GM18499 (cell line): ENCODE measurements at regions not wholly inside any gene's neighbourhood (a gene's known extent, or its start where the extent isn't known, plus 50 kb on each side); places are given as distances from the start of the nearest gene placed in this dataset.
"Not testable (repeated sequence)": the region's sequence is repeated elsewhere in the genome, so short reads cannot be mapped to it uniquely, and the experiment has no call there.

ENCODE experiments used
- ATAC-seq: cut with Tn5 transposase; IDR thresholded peaks from one replicate; pipeline ENCODE4 v1.9.1; 2021; ENCODE audit warnings: moderate number of reproducible peaks; ENCODE audit not compliant: insufficient read depth, unreplicated experiment

- no peak for ATAC-seq
Measured at GRCh38 chr9:118674942-118675341, 694.3 kb downstream of the BRINP1 start.

GRCh38 chr9:118677936-118678653 is 691.1 kb downstream of the BRINP1 start:
- not testable (repeated sequence) for ATAC-seq

- ATAC-seq, result no peak
Measured at GRCh38 chr9:118686959-118687358, 682.3 kb downstream of the BRINP1 start.

GRCh38 chr9:118689280-118689679 is 680.0 kb downstream of the BRINP1 start:
- no peak for ATAC-seq

- ATAC-seq, result no peak
Measured at GRCh38 chr9:118692613-118693012, 676.6 kb downstream of the BRINP1 start.

GRCh38 chr9:118693645-118694044 is 675.6 kb downstream of the BRINP1 start:
- no peak for ATAC-seq

- ATAC-seq, result not testable (repeated sequence)
Measured at GRCh38 chr9:118695249-118695648, 674.0 kb downstream of the BRINP1 start.

GRCh38 chr9:118701985-118702384 is 667.2 kb downstream of the BRINP1 start:
- ATAC-seq, result no peak

- no peak for ATAC-seq
Measured at GRCh38 chr9:118711843-118712242, 657.4 kb downstream of the BRINP1 start.

GRCh38 chr9:118721276-118721675 is 648.0 kb downstream of the BRINP1 start:
- no peak for ATAC-seq

- ATAC-seq, result no peak
Measured at GRCh38 chr9:118721923-118722322, 647.3 kb downstream of the BRINP1 start.

- ATAC-seq, result no peak
Measured at GRCh38 chr9:118729981-118730380, 639.3 kb downstream of the BRINP1 start.

GRCh38 chr9:118732998-118733397 is 636.2 kb downstream of the BRINP1 start:
- no peak for ATAC-seq

- no peak for ATAC-seq
Measured at GRCh38 chr9:118734696-118735095, 634.5 kb downstream of the BRINP1 start.

GRCh38 chr9:118736406-118736805 is 632.8 kb downstream of the BRINP1 start:
- ATAC-seq, result no peak

- no peak for ATAC-seq
Measured at GRCh38 chr9:118751077-118751847, 618.0 kb downstream of the BRINP1 start.

- no peak for ATAC-seq
Measured at GRCh38 chr9:118751848-118752223, 617.4 kb downstream of the BRINP1 start.

GRCh38 chr9:118761016-118761790 is 608.0 kb downstream of the BRINP1 start:
- no peak for ATAC-seq

- ATAC-seq, result no peak
Measured at GRCh38 chr9:118767571-118767970, 601.7 kb downstream of the BRINP1 start.

GRCh38 chr9:118782790-118783463 is 586.3 kb downstream of the BRINP1 start:
- ATAC-seq, result no peak
